GM12873 (cell line): ENCODE measurements at regions not wholly inside any gene's neighbourhood (a gene's known extent, or its start where the extent isn't known, plus 50 kb on each side); places are given as distances from the start of the nearest gene placed in this dataset.
A peak's percentile ranks its signal among the peaks of the same experiment; 100 is the strongest.

Experiments
- TF ChIP-seq, protein P1 (sequence below): IDR thresholded peaks from 2 replicates; pipeline ENCODE4 v1.5.1; 2012; ENCODE audit warnings: low read depth, mild to moderate bottlenecking, moderate library complexity, low read length, control low read depth; ENCODE audit not compliant: insufficient read depth; ENCODE audit errors: missing control alignments

DNA sequence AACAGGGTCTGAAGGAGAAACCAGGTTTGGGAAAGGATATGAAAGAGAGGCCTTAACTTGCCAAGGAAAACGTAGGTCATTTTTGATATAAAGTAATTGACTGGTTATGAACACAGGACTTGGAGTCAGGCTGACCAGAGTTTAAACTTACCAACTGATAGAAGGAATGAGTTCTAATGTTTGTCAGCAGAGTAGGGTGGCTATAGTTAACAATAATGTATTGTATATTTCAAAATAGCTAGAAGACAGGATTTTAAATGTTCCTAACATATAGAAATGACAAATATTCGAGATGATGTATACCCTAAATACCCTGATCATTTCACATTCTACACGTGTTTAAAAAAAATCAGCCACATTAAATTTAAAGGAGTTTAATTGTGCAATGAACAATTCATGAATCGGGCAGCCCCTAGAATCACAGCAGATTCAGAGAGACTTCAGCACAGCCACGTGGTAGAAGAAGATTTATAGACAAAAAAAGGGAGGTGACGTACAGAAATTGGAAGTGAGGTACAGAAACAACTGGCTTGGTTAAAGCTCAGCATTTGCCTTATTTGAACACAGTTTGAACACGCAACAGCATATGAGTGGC is 52.5 kb upstream of the PLEKHG7 start:
- TF ChIP-seq, protein P1, sequence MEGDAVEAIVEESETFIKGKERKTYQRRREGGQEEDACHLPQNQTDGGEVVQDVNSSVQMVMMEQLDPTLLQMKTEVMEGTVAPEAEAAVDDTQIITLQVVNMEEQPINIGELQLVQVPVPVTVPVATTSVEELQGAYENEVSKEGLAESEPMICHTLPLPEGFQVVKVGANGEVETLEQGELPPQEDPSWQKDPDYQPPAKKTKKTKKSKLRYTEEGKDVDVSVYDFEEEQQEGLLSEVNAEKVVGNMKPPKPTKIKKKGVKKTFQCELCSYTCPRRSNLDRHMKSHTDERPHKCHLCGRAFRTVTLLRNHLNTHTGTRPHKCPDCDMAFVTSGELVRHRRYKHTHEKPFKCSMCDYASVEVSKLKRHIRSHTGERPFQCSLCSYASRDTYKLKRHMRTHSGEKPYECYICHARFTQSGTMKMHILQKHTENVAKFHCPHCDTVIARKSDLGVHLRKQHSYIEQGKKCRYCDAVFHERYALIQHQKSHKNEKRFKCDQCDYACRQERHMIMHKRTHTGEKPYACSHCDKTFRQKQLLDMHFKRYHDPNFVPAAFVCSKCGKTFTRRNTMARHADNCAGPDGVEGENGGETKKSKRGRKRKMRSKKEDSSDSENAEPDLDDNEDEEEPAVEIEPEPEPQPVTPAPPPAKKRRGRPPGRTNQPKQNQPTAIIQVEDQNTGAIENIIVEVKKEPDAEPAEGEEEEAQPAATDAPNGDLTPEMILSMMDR, result no peak

DNA sequence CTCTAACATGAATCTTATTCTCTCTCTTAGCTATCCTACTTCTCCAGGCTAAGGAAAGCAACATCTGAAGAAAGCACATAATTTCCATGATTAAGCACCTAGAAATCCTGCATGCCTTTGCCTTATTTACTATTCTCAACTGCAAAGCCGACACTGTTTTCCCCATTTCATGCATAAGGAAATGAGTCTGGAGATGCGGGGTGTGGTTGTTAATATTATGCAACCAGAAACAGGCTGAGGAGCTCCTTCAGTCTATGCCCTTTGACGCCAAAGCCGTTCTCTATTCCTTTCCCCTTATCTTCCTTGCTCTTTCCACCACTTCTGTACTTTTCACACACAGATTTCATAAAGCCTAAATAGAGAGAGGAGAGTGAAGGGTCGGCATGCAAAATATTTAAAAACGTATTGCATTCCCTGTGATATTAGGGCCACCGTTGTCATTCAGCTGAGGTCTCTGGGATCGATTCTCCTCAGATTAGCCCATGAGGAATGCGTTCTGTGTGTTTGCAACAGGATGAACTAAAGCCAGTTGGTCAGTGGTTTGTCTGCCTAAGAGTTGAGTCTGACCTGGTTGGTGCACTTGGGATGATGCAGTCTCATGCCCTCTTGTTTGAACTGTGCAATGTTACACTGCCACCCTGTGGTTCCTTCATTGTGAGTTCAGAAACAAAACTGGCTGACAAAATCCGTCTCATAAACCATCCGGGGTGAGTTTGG is 53.1 kb upstream of the PLEKHG7 start:
- TF ChIP-seq, protein P1, result peak; percentile 79

DNA sequence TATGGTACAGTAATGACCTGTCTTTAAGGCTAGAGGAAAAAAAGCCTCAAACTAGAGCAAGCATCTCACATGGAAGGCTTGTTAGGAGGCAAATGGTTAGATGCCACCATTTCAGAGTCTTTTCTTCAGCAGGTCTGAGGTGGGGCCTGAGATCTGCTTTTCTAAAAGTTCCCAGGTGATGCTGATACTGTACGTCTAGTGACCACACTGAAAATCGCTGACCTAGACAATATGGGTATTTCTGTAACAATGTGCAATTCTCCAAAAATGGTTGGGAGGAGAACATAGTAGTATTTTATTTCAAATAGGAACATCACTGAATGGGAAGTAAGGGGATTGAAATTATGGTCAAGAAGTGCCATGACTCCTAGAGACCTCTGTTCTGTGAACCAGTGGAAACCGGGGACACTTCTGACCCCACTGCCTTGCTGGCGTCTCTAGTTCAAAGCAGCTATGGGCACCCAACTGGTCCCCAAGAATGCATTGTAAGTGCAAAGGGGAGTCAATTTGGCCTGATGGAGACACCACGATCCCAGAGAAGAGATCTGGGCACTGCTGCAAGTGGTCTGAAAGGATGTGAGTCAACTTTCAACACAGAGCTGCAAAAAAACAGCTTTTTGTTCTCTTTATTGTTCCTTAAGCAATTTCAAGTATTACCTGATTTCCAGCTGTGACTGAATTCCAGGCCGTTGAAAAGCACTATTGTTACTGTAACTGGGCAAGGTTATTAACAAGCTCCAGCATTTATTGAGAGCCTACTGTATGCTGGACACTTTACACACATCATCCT is 54.4 kb upstream of the PLEKHG7 start:
- TF ChIP-seq, protein P1, result no peak

DNA sequence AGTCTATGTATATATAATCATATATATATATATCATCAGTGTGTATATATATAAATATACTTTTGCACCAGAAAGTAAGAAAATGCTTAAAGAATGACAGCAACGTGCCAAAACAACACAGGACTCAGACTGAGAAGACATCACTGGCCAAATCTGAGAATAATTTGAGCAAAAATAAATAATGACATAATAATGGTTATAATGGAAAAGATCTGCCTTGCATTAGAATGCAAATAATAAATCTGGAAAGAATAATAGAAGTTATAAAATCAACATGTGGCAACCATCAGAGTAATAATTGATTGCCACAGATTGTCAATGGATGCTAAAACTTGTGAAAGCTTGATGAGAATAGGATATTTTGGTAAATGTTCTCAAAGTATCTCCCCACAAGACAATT is 61.5 kb upstream of the PLEKHG7 start:
- TF ChIP-seq, protein P1, result no peak

DNA sequence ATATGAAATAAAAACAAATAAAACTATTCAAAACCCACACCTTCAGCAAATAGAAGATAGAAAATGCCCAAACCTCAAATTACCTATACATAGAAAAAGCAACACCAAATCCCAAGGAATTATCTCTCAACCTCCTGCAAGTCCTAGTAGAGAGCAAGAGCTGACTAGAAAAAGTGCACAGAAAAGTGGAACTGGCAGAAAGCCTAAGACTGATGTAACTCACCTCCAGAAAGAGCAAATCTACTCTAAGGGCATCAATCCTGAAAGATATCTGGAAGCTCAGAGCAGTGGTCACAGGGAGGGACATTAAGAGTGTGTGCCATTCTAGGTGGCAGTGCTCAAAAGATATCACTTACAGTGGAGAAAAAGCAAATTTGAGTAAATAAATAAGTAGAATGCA is 62.1 kb upstream of the PLEKHG7 start:
- TF ChIP-seq, protein P1, result no peak

GRCh38 chr12:92639017-92639416 is 63.8 kb upstream of the PLEKHG7 start:
- TF ChIP-seq, protein P1, result no peak

- TF ChIP-seq, protein P1, result no peak
Observed at GRCh38 chr12:92634730-92635129, 68.1 kb upstream of the PLEKHG7 start.
